HEK293 (cell line): ENCODE measurements at regions not wholly inside any gene's neighbourhood (a gene's known extent, or its start where the extent isn't known, plus 50 kb on each side); places are given as distances from the start of the nearest gene placed in this dataset.

ENCODE experiments used
- CTCF ChIA-PET: fragments of 350-600 bp; formaldehyde crosslinking; extraction: SDS; loops from one replicate; lab custom pipeline; 2021; ENCODE audit warnings: antibody characterized with exemption; lab: Yijun Ruan, JAX
- POLR2A ChIA-PET: fragments of 300-600 bp; formaldehyde crosslinking; extraction: SDS; loops from one replicate; lab custom pipeline; 2020; ENCODE audit warnings: antibody characterized with exemption, inconsistent platforms; lab: Yijun Ruan, JAX
- H3K27ac ChIP-seq: fragments of 200-500 bp; sonication (Bioruptor generic); 2 replicates; pipeline ENCODE4 v1.5.1; 2014; ENCODE audit warnings: low read depth, low read length, control low read depth, inconsistent platforms; ENCODE audit errors: extremely low read depth
- H3K36me3 ChIP-seq, 2 experiments: fragments of 200-500 bp in 1 of 2; sonication (Bioruptor generic) in 1 of 2; 1 replicate in 1 of 2; 2 replicates in 1 of 2; pipeline ENCODE4 v1.5.1; 2014 to 2017; ENCODE audit warnings: inconsistent platforms in 2 of 2, low read length in 2 of 2; ENCODE audit not compliant: control insufficient read depth in 2 of 2, insufficient read depth in 1 of 2
- H3K4me1 ChIP-seq: fragments of 200-500 bp; sonication (Bioruptor generic); 2 replicates; pipeline ENCODE4 v1.5.1; 2014; ENCODE audit warnings: mild to moderate bottlenecking, low read length, inconsistent platforms; ENCODE audit not compliant: control insufficient read depth, insufficient read depth
- H3K4me3 ChIP-seq: 2 replicates; pipeline ENCODE4 v1.5.1; 2011; ENCODE audit warnings: low read depth, mild to moderate bottlenecking, control low read depth, low read length, moderate library complexity
- H3K9me3 ChIP-seq: fragments of 200-500 bp; sonication (Bioruptor generic); 2 replicates; pipeline ENCODE4 v1.5.1; 2014; ENCODE audit warnings: low read depth, low read length, inconsistent platforms; ENCODE audit not compliant: control insufficient read depth, insufficient read depth
- ATF2 ChIP-seq: fragments of 450-650 bp; formaldehyde crosslinking; IDR thresholded peaks from 2 replicates; pipeline ENCODE4 v1.5.1; 2016; ENCODE audit warnings: missing biosample characterization, missing genetic modification characterization, low read depth
- BCL11B ChIP-seq: fragments of 450-650 bp; formaldehyde crosslinking; IDR thresholded peaks from 2 replicates; pipeline ENCODE4 v1.5.1; 2016; ENCODE audit warnings: low read depth, missing biosample characterization, missing genetic modification characterization
- HOXD13 ChIP-seq: sonication (generic); formaldehyde crosslinking; IDR thresholded peaks from 2 replicates; pipeline ENCODE4 v1.8.0; 2022; ENCODE audit warnings: missing genetic modification reagents, borderline replicate concordance
- KLF10 ChIP-seq: fragments of 450-650 bp; IDR thresholded peaks from 2 replicates; pipeline ENCODE4 v1.5.1; 2018; ENCODE audit warnings: missing biosample characterization, mild to moderate bottlenecking, missing genetic modification characterization
- PRDM4 ChIP-seq: fragments of 450-650 bp; formaldehyde crosslinking; IDR thresholded peaks from 2 replicates; pipeline ENCODE4 v1.5.1; 2017; ENCODE audit warnings: missing biosample characterization, missing genetic modification characterization
- SCRT1 ChIP-seq: fragments of 450-650 bp; formaldehyde crosslinking; IDR thresholded peaks from 2 replicates; pipeline ENCODE4 v1.5.1; 2016; ENCODE audit warnings: missing biosample characterization, missing genetic modification characterization, borderline replicate concordance
- SCRT2 ChIP-seq: fragments of 450-650 bp; formaldehyde crosslinking; IDR thresholded peaks from 2 replicates; pipeline ENCODE4 v1.5.1; 2016; ENCODE audit warnings: missing biosample characterization, missing genetic modification characterization
- ZBTB20 ChIP-seq: fragments of 450-650 bp; formaldehyde crosslinking; IDR thresholded peaks from 2 replicates; pipeline ENCODE4 v1.5.1; 2016; ENCODE audit warnings: missing biosample characterization, missing genetic modification characterization
- ZBTB26 ChIP-seq: fragments of 450-650 bp; formaldehyde crosslinking; optimal IDR thresholded peaks from 2 replicates; pipeline ENCODE3; 2016; ENCODE audit warnings: missing biosample characterization, mild to moderate bottlenecking, missing genetic modification characterization
- ZEB2 ChIP-seq: fragments of 450-650 bp; formaldehyde crosslinking; IDR thresholded peaks from 2 replicates; pipeline ENCODE4 v1.5.1; 2016; ENCODE audit warnings: missing biosample characterization, missing genetic modification characterization
- ZNF169 ChIP-seq: fragments of 450-650 bp; formaldehyde crosslinking; IDR thresholded peaks from 2 replicates; pipeline ENCODE4 v1.5.1; 2016; ENCODE audit warnings: missing biosample characterization, missing genetic modification characterization
- ZNF174 ChIP-seq: fragments of 450-650 bp; formaldehyde crosslinking; IDR thresholded peaks from 2 replicates; pipeline ENCODE4 v1.5.0; 2017; ENCODE audit warnings: missing biosample characterization, mild to moderate bottlenecking, missing genetic modification characterization
- ZNF214 ChIP-seq: fragments of 450-650 bp; formaldehyde crosslinking; IDR thresholded peaks from 2 replicates; pipeline ENCODE4 v1.5.1; 2017; ENCODE audit warnings: missing biosample characterization, mild to moderate bottlenecking, missing genetic modification characterization, borderline replicate concordance
- ZNF239 ChIP-seq: fragments of 450-650 bp; formaldehyde crosslinking; IDR thresholded peaks from 2 replicates; pipeline ENCODE4 v1.5.1; 2016; ENCODE audit warnings: missing biosample characterization, missing genetic modification characterization
- ZNF26 ChIP-seq: fragments of 450-650 bp; formaldehyde crosslinking; IDR thresholded peaks from 2 replicates; pipeline ENCODE4 v1.5.1; 2016; ENCODE audit warnings: missing biosample characterization, missing genetic modification characterization
- ZNF449 ChIP-seq: fragments of 450-650 bp; formaldehyde crosslinking; IDR thresholded peaks from 2 replicates; pipeline ENCODE4 v1.5.1; 2017; ENCODE audit warnings: missing biosample characterization, mild to moderate bottlenecking, missing genetic modification characterization, moderate library complexity
- ZNF513 ChIP-seq: fragments of 450-650 bp; IDR thresholded peaks from 2 replicates; pipeline ENCODE4 v1.5.1; 2018; ENCODE audit warnings: missing biosample characterization, missing genetic modification characterization
- ZNF521 ChIP-seq: fragments of 450-650 bp; formaldehyde crosslinking; IDR thresholded peaks from 2 replicates; pipeline ENCODE4 v1.5.1; 2017; ENCODE audit warnings: missing biosample characterization, mild to moderate bottlenecking, missing genetic modification characterization
- ZNF529 ChIP-seq: fragments of 450-650 bp; formaldehyde crosslinking; IDR thresholded peaks from 2 replicates; pipeline ENCODE4 v1.5.1; 2017; ENCODE audit warnings: missing genetic modification characterization, missing biosample characterization; ENCODE audit not compliant: insufficient replicate concordance
- ZNF561 ChIP-seq: fragments of 450-650 bp; IDR thresholded peaks from 2 replicates; pipeline ENCODE4 v1.5.1; 2018; ENCODE audit warnings: missing biosample characterization, missing genetic modification characterization, borderline replicate concordance
- ZNF692 ChIP-seq: fragments of 450-650 bp; formaldehyde crosslinking; IDR thresholded peaks from 2 replicates; pipeline ENCODE4 v1.5.1; 2016; ENCODE audit warnings: missing biosample characterization, missing genetic modification characterization
- ZNF792 ChIP-seq: fragments of 450-650 bp; formaldehyde crosslinking; IDR thresholded peaks from 2 replicates; pipeline ENCODE4 v1.5.1; 2016; ENCODE audit warnings: missing biosample characterization, missing genetic modification characterization
- ZSCAN16 ChIP-seq: fragments of 450-650 bp; formaldehyde crosslinking; IDR thresholded peaks from 2 replicates; pipeline ENCODE4 v1.5.1; 2016; ENCODE audit warnings: missing biosample characterization, missing genetic modification characterization

- Histone ChIP-seq H3K4me3 (no peak overlapping the region), H3K9me3 (no peaks in the 10 kb centered on the region; the same call in 1 of the 2 replicates), H3K36me3 (no peaks in the 10 kb centered on the region), H3K4me1 (no peaks in the 10 kb centered on the region), H3K27ac (no peak overlapping the region)
- CTCF ChIA-PET = interaction anchor here (1.3 to 1.5 kb wide), 2 partner anchors 379 to 747 kb away, joined by 3 to 4 read pairs; no protein-coding TSS in a partner anchor
- POLR2A ChIA-PET = no interaction called here
- no peak for TF ChIP-seq SCRT1 (tag by site-specific recombination)
- TF ChIP-seq ZSCAN16 (tag by site-specific recombination) = no peak
- TF ChIP-seq ATF2 (tag by site-specific recombination) = no peak
- TF ChIP-seq SCRT2 (tag by site-specific recombination) = no peak
- TF ChIP-seq ZNF239 (tag by site-specific recombination) = no peak
- TF ChIP-seq HOXD13 = no peak
- TF ChIP-seq ZNF174 (tag by site-specific recombination) = no peak
- no peak for TF ChIP-seq ZNF529
- TF ChIP-seq ZBTB20 (tag by site-specific recombination) = no peak
- TF ChIP-seq ZNF692 (tag by site-specific recombination) = no peak
- no peak for TF ChIP-seq PRDM4 (tag by site-specific recombination)
- no peak for TF ChIP-seq KLF10 (tag by site-specific recombination)
- TF ChIP-seq ZNF449 = no peak
- TF ChIP-seq ZNF561 (tag by site-specific recombination) = no peak
- TF ChIP-seq, all 188 proteins: peak for 0
These were observed 94.3 kb upstream of the NKX2-2 start for GRCh38 chr20:21607971-21608725.

GRCh38 chr20:21601799-21602198 is 87.9 kb upstream of the NKX2-2 start:
- POLR2A ChIA-PET = no interaction called here
- TF ChIP-seq ZNF513 (tag by site-specific recombination) (no peak), ZNF169 (tag by site-specific recombination) (no peak), ZNF26 (tag by site-specific recombination) (no peak), ZNF521 (tag by site-specific recombination) (no peak), ZNF214 (tag by site-specific recombination) (no peak), ZEB2 (tag by site-specific recombination) (no peak), ZNF792 (tag by site-specific recombination) (no peak), BCL11B (tag by site-specific recombination) (no peak), ZBTB26 (no peak)

More at GRCh38 chr20:21601799-21602198, 87.9 kb upstream of the NKX2-2 start:
- Histone ChIP-seq H3K27ac (no peak overlapping the region), H3K36me3 (no peaks in the 10 kb centered on the region), H3K4me3 (no peak overlapping the region), H3K9me3 (no peaks in the 10 kb centered on the region; the same call in 1 of the 2 replicates), H3K4me1 (no peaks in the 10 kb centered on the region)
- CTCF ChIA-PET = interaction anchor here (0.6 to 1.7 kb wide), 4 partner anchors 13 to 1504 kb away, joined by 3 to 9 read pairs (median 3); no protein-coding TSS in a partner anchor
